PC-9 (cell line): ENCODE measurements at regions not wholly inside any gene's neighbourhood (a gene's known extent, or its start where the extent isn't known, plus 50 kb on each side); places are given as distances from the start of the nearest gene placed in this dataset.
A peak's percentile ranks its signal among the peaks of the same experiment; 100 is the strongest.

Experiments
- BruUV-seq: library from RNA; stranded (reverse); fragments of 400-500 nt; replicated peaks from 2 replicates; lab custom pipeline; 2021; lab: Mats Ljungman, UMichigan
- CTCF ChIA-PET: fragments of 300-600 bp; sonication (Branson Sonifier 250); formaldehyde crosslinking; loops from one replicate; lab custom pipeline; 2022; ENCODE audit warnings: antibody characterized with exemption; lab: Charles Lee
- POLR2A ChIA-PET: fragments of 300-600 bp; sonication (Branson Sonifier 250); formaldehyde crosslinking; loops from one replicate; lab custom pipeline; 2022; ENCODE audit warnings: antibody characterized with exemption; ENCODE audit not compliant: unreplicated experiment; lab: Charles Lee
- DNase-seq, 2 experiments: peaks; one replicate each; pipeline versions ENCODE4 v3.0.0 to v3.0.0-alpha.2; 2015 to 2022; ENCODE audit warnings: mixed read lengths in 1 of 2
- H2AFZ ChIP-seq: fragments of 200-600 bp; sonication (generic); 2 replicates; pipeline ENCODE4 v1.8.1; 2017; ENCODE audit warnings: antibody characterized with exemption
- H3F3A ChIP-seq: fragments of 200-600 bp; sonication (generic); 2 replicates; pipeline ENCODE4 v1.8.1; 2017; ENCODE audit warnings: antibody characterized with exemption, mild to moderate bottlenecking, low read depth; ENCODE audit not compliant: insufficient read depth
- H3K27ac ChIP-seq: fragments of 200-600 bp; sonication (generic); 2 replicates; pipeline ENCODE4 v1.6.1; 2016; ENCODE audit warnings: mixed run types
- H3K27me3 ChIP-seq: fragments of 200-600 bp; sonication (generic); 2 replicates; pipeline ENCODE4 v1.6.1; 2016; ENCODE audit warnings: low read depth, mixed run types; ENCODE audit not compliant: insufficient read depth
- H3K36me3 ChIP-seq: fragments of 200-600 bp; sonication (generic); 2 replicates; pipeline ENCODE4 v1.6.1; 2016; ENCODE audit warnings: low read depth, mixed run types
- H3K4me1 ChIP-seq: fragments of 200-600 bp; sonication (generic); replicated peaks from 2 replicates; pipeline ENCODE4 v1.6.1; 2016; ENCODE audit warnings: mixed run types; ENCODE audit not compliant: insufficient read depth
- H3K4me2 ChIP-seq: fragments of 200-600 bp; sonication (generic); 2 replicates; pipeline ENCODE4 v1.6.1; 2017; ENCODE audit warnings: mixed run types
- H3K4me3 ChIP-seq: fragments of 200-600 bp; sonication (generic); 2 replicates; pipeline ENCODE4 v1.6.1; 2016; ENCODE audit warnings: mixed run types
- H3K79me2 ChIP-seq: fragments of 200-600 bp; sonication (generic); 2 replicates; pipeline ENCODE4 v1.6.1; 2017; ENCODE audit warnings: low read depth, mixed run types
- H3K9me2 ChIP-seq: fragments of 200-600 bp; sonication (generic); 2 replicates; pipeline ENCODE4 v1.8.1; 2017; ENCODE audit warnings: mild to moderate bottlenecking; ENCODE audit not compliant: insufficient read depth
- H3K9me3 ChIP-seq: fragments of 200-600 bp; sonication (generic); 2 replicates; pipeline ENCODE4 v1.8.1; 2016; ENCODE audit warnings: low read depth; ENCODE audit not compliant: insufficient read depth
- H4K20me1 ChIP-seq: fragments of 200-600 bp; sonication (generic); 2 replicates; pipeline ENCODE4 v1.8.1; 2017; ENCODE audit not compliant: insufficient read depth
- EZH2 ChIP-seq: fragments of 200-600 bp; sonication (generic); IDR thresholded peaks from 2 replicates; pipeline ENCODE4 v1.8.0; 2017; ENCODE audit warnings: antibody characterized with exemption, low read depth
- intact Hi-C: fragments of 100-400 bp; cut with micrococcal nuclease; formaldehyde crosslinking; loops from one replicate; pipeline ENCODE4 v1.10.0; 2022; ENCODE audit not compliant: unreplicated experiment
- TF ChIP-seq, protein P1 (sequence below): fragments of 200-600 bp; sonication (generic); conservative IDR thresholded peaks from 2 replicates; pipeline ENCODE4 v1.6.1; 2017; ENCODE audit warnings: mixed run types, antibody characterized with exemption, mild to moderate bottlenecking, moderate library complexity

GRCh38 chr10:3428826-3429225, 256.2 kb upstream of the PITRM1 start:
- intact Hi-C loops = no loop called here
- no peak for TF ChIP-seq EZH2
- TF ChIP-seq, protein P1, sequence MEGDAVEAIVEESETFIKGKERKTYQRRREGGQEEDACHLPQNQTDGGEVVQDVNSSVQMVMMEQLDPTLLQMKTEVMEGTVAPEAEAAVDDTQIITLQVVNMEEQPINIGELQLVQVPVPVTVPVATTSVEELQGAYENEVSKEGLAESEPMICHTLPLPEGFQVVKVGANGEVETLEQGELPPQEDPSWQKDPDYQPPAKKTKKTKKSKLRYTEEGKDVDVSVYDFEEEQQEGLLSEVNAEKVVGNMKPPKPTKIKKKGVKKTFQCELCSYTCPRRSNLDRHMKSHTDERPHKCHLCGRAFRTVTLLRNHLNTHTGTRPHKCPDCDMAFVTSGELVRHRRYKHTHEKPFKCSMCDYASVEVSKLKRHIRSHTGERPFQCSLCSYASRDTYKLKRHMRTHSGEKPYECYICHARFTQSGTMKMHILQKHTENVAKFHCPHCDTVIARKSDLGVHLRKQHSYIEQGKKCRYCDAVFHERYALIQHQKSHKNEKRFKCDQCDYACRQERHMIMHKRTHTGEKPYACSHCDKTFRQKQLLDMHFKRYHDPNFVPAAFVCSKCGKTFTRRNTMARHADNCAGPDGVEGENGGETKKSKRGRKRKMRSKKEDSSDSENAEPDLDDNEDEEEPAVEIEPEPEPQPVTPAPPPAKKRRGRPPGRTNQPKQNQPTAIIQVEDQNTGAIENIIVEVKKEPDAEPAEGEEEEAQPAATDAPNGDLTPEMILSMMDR = no peak
- CTCF ChIA-PET = no interaction called here
- Histone ChIP-seq H3K9me3 (no peaks in the 10 kb centered on the region), H3K4me3 (no peak overlapping the region), H3K79me2 (no peaks in the 10 kb centered on the region), H3F3A (peaks cover 7% of the 10 kb centered on the region; the same call in 1 of the 2 replicates), H2AFZ (no peak overlapping the region), H4K20me1 (no peaks in the 10 kb centered on the region), H3K4me1 (peaks cover 39% of the 10 kb centered on the region), H3K36me3 (no peaks in the 10 kb centered on the region), H3K27me3 (no peaks in the 10 kb centered on the region), H3K4me2 (no peak overlapping the region), H3K9me2 (no peaks in the 10 kb centered on the region), H3K27ac (no peak overlapping the region)
- no TSS peak for BruUV-seq
- POLR2A ChIA-PET = no interaction called here
- no peak for DNase-seq

DNA sequence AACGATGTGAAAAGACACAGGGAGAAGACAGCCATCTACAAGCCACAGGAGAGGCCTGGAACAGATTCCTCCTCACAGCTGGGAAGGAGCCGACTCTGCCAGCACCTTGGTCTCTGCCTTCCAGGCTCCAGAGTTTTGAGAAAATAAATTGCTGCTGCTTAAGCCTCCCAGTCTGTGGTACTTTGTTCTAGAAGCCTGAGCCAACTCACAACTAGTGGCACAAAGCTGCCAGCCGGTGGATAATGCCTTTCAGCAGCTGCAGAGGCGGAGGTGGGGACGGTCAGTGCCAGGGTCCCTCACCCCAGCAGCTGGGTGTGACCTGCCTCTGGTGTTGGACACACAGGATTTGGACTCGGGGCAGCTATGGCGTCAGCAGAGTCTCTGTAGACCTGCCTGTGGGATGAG, 255.4 kb upstream of the PITRM1 start:
- H4K20me1 ChIP-seq = no peaks in the 10 kb centered on the region
- H3K4me1 ChIP-seq = peaks cover 39% of the 10 kb centered on the region
- no peaks in the 10 kb centered on the region for H3K9me2 ChIP-seq
- H3K79me2 ChIP-seq = no peaks in the 10 kb centered on the region
- H3K4me3 ChIP-seq = no peak overlapping the region
- H3K9me3 ChIP-seq = no peaks in the 10 kb centered on the region
- BruUV-seq = no TSS peak
- no peak overlapping the region for H3K27ac ChIP-seq
- intact Hi-C loops = no loop called here
- ChIA-PET CTCF (no interaction called here), POLR2A (no interaction called here)
- no peak overlapping the region for H3K4me2 ChIP-seq
- DNase-seq = no peak
- H3K27me3 ChIP-seq = no peaks in the 10 kb centered on the region
- no peak for TF ChIP-seq EZH2
- TF ChIP-seq, protein P1 = no peak
- H3K36me3 ChIP-seq = no peaks in the 10 kb centered on the region
- H3F3A ChIP-seq = peaks cover 7% of the 10 kb centered on the region; the same call in 1 of the 2 replicates
- H2AFZ ChIP-seq = no peak overlapping the region

GRCh38 chr10:3427347-3427746, 254.8 kb upstream of the PITRM1 start:
- H4K20me1 ChIP-seq = no peaks in the 10 kb centered on the region
- H3F3A ChIP-seq = peaks cover 7% of the 10 kb centered on the region; the same call in 1 of the 2 replicates
- H2AFZ ChIP-seq = no peak overlapping the region
- 0 out of 2 replicates have a peak overlapping the region, but pooled peaks have one; percentile 73 for H3K4me2 ChIP-seq
- peaks cover 39% of the 10 kb centered on the region for H3K4me1 ChIP-seq
- H3K9me2 ChIP-seq = no peaks in the 10 kb centered on the region
- no peak for DNase-seq
- H3K27me3 ChIP-seq = no peaks in the 10 kb centered on the region
- no peaks in the 10 kb centered on the region for H3K36me3 ChIP-seq
- 0 out of 2 replicates have a peak overlapping the region, but pooled peaks have one; percentile 86 for H3K27ac ChIP-seq
- POLR2A ChIA-PET = no interaction called here
- CTCF ChIA-PET = no interaction called here
- no peaks in the 10 kb centered on the region for H3K79me2 ChIP-seq
- no TSS peak for BruUV-seq
- no peak for TF ChIP-seq EZH2
- TF ChIP-seq, protein P1 = no peak
- no peak overlapping the region for H3K4me3 ChIP-seq
- intact Hi-C loops = no loop called here
- H3K9me3 ChIP-seq = no peaks in the 10 kb centered on the region
